ENCODE measurements at regions not wholly inside any gene's neighbourhood (a gene's known extent, or its start where the extent isn't known, plus 50 kb on each side); places are given as distances from the start of the nearest gene placed in this dataset.

- no peaks in the 10 kb centered on the region; a peak in 1 of 7 replicates for H3K36me3 Mint-ChIP-seq (ENCODE audit: insufficient read depth in 1 of 3, low read depth in 3 of 3)
These were observed 306.7 kb upstream of the MBL2 start for GRCh38 chr10:53079283-53079682.

More at GRCh38 chr10:53079283-53079682, 306.7 kb upstream of the MBL2 start:
- H3K79me2 ChIP-seq (ENCODE audit: insufficient read depth, low read length), result no peaks in the 10 kb centered on the region
- H3K27me3 Mint-ChIP-seq (ENCODE audit: low read depth), result no peaks in the 10 kb centered on the region
- no peaks in the 10 kb centered on the region for H3K9me3 ChIP-seq (ENCODE audit: control insufficient read depth, low read depth, low read length)
- H3K27me3 ChIP-seq (ENCODE audit: insufficient read depth, low read length), result no peaks in the 10 kb centered on the region
- H4K20me1 ChIP-seq (ENCODE audit: control insufficient read depth, insufficient read depth, insufficient read length), result no peaks in the 10 kb centered on the region
- no peak overlapping the region for H3K9ac ChIP-seq (ENCODE audit: extremely low read depth, insufficient read length, low read length)
- H2BK15ac ChIP-seq (ENCODE audit: low read depth, low read length), result no peak overlapping the region
- H2BK5ac ChIP-seq (ENCODE audit: insufficient read length, low read length), result no peak overlapping the region
- H2AFZ ChIP-seq (ENCODE audit: low read length), result no peak overlapping the region
- H2BK120ac ChIP-seq (ENCODE audit: low read depth, low read length, poor library complexity, severe bottlenecking), result no peak overlapping the region
- no peak overlapping the region for H3K14ac ChIP-seq (ENCODE audit: insufficient read depth, low read length)
- no peak overlapping the region for H2BK12ac ChIP-seq (ENCODE audit: insufficient read length, low read depth, low read length)
- no peak overlapping the region for H2BK20ac ChIP-seq (ENCODE audit: low read depth, low read length, poor library complexity, severe bottlenecking)
- WGBS (ENCODE audit: extremely low coverage, insufficient read length, low lambda C conversion rate), result no CpG with 5 or more reads among the region's 3 CpGs
- H3K4me1 ChIP-seq (ENCODE audit: insufficient read depth, low read length), result no peaks in the 10 kb centered on the region
- H3K27ac Mint-ChIP-seq, result no peak overlapping the region
- no peak overlapping the region for H3T11ph ChIP-seq (ENCODE audit: low read length)
- H3K27ac ChIP-seq (ENCODE audit: insufficient read length, low read depth, low read length), result no peak overlapping the region
- no peak overlapping the region for H4K5ac ChIP-seq (ENCODE audit: insufficient read length, low read depth, low read length)
- no peak overlapping the region for H3K56ac ChIP-seq (ENCODE audit: insufficient read length, low read depth, low read length)
- no peak overlapping the region for H2AK5ac ChIP-seq (ENCODE audit: insufficient read length, low read length)
- TF ChIP-seq, protein P1, sequence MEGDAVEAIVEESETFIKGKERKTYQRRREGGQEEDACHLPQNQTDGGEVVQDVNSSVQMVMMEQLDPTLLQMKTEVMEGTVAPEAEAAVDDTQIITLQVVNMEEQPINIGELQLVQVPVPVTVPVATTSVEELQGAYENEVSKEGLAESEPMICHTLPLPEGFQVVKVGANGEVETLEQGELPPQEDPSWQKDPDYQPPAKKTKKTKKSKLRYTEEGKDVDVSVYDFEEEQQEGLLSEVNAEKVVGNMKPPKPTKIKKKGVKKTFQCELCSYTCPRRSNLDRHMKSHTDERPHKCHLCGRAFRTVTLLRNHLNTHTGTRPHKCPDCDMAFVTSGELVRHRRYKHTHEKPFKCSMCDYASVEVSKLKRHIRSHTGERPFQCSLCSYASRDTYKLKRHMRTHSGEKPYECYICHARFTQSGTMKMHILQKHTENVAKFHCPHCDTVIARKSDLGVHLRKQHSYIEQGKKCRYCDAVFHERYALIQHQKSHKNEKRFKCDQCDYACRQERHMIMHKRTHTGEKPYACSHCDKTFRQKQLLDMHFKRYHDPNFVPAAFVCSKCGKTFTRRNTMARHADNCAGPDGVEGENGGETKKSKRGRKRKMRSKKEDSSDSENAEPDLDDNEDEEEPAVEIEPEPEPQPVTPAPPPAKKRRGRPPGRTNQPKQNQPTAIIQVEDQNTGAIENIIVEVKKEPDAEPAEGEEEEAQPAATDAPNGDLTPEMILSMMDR (conservative IDR thresholded peaks at IDR 0.05), result no peak
- H4K91ac ChIP-seq (ENCODE audit: insufficient read length, low read depth, low read length), result no peak overlapping the region
- H3K4me3 Mint-ChIP-seq, result no peak overlapping the region
- H3K79me1 ChIP-seq (ENCODE audit: insufficient read depth, low read depth, low read length, poor library complexity, severe bottlenecking), result no peaks in the 10 kb centered on the region
- H3K4ac ChIP-seq (ENCODE audit: low read depth, low read length), result no peak overlapping the region
- no peak overlapping the region for H3K18ac ChIP-seq (ENCODE audit: insufficient read length, low read depth, low read length)
- H4K8ac ChIP-seq (replicated peaks; ENCODE audit: insufficient read length, low read depth, low read length), result no peak overlapping the region
- peaks cover 0 to 3% of the 10 kb centered on the region in 2 experiments; a peak in 2 of 5 replicates for H3K9me3 Mint-ChIP-seq
- no peak overlapping the region for H3K23ac ChIP-seq (ENCODE audit: insufficient read length, low read depth, low read length)
- no peak for DNase-seq
- H3K23me2 ChIP-seq (ENCODE audit: insufficient read length, low read depth, low read length, poor library complexity, severe bottlenecking), result no peaks in the 10 kb centered on the region
- H3K4me1 Mint-ChIP-seq, result no peaks in the 10 kb centered on the region
- H3K4me2 ChIP-seq (ENCODE audit: insufficient read depth, insufficient read length, low read length), result no peak overlapping the region
